Stimulated activated CD8-positive, alpha-beta memory T cell treated with anti-CD3 and anti-CD28 coated beads, Interleukin-4, amount 100 ng/mL, for 1 hour (primary cell): ENCODE measurements at regions not wholly inside any gene's neighbourhood (a gene's known extent, or its start where the extent isn't known, plus 50 kb on each side); places are given as distances from the start of the nearest gene placed in this dataset.
"Not testable (repeated sequence)": the region's sequence is repeated elsewhere in the genome, so short reads cannot be mapped to it uniquely, and the experiment has no call there.

Experiments
- DNase-seq, 2 donors: peaks; one replicate each; pipeline ENCODE4 v3.0.0-alpha.2; 2020; ENCODE audit warnings: low read depth in 2 of 2, low spot score in 1 of 2

GRCh38 chr10:123269675-123270074, 115.5 kb downstream of the BUB3 start:
- no peak for DNase-seq

GRCh38 chr10:123270221-123270620, 116.0 kb downstream of the BUB3 start:
- no peak for DNase-seq

- no peak for DNase-seq
Measured at GRCh38 chr10:123270806-123271205, 116.6 kb downstream of the BUB3 start.

- DNase-seq: no peak
Measured at GRCh38 chr10:123272171-123272570, 118.0 kb downstream of the BUB3 start.

- DNase-seq: no peak
Measured at GRCh38 chr10:123274306-123275135, 120.3 kb downstream of the BUB3 start.

GRCh38 chr10:123275136-123275564, 120.9 kb downstream of the BUB3 start:
- DNase-seq: no peak

GRCh38 chr10:123278445-123278844, 124.2 kb downstream of the BUB3 start:
- no peak for DNase-seq

- not testable (repeated sequence) for DNase-seq
Measured at GRCh38 chr10:123283371-123283770, 129.2 kb downstream of the BUB3 start.

- DNase-seq: no peak
Measured at GRCh38 chr10:123284022-123284421, 129.8 kb downstream of the BUB3 start.

- DNase-seq: no peak
Measured at GRCh38 chr10:123287594-123288247, 133.5 kb downstream of the BUB3 start.

GRCh38 chr10:123289432-123289831, 135.2 kb downstream of the BUB3 start:
- no peak for DNase-seq

GRCh38 chr10:123294109-123294508, 139.9 kb downstream of the BUB3 start:
- no peak for DNase-seq

- DNase-seq: no peak
Measured at GRCh38 chr10:123294886-123295285, 140.7 kb downstream of the BUB3 start.

- DNase-seq: no peak
Measured at GRCh38 chr10:123295644-123296043, 141.4 kb downstream of the BUB3 start.

- no peak for DNase-seq
Measured at GRCh38 chr10:123297175-123297574, 143.0 kb downstream of the BUB3 start.

- DNase-seq: no peak
Measured at GRCh38 chr10:123298583-123298982, 144.4 kb downstream of the BUB3 start.

GRCh38 chr10:123299598-123299997, 145.4 kb downstream of the BUB3 start:
- DNase-seq: no peak

GRCh38 chr10:123301077-123301857, 147.1 kb downstream of the BUB3 start:
- DNase-seq: no peak

GRCh38 chr10:123303581-123304337, 149.6 kb downstream of the BUB3 start:
- DNase-seq: no peak

- DNase-seq: no peak
Measured at GRCh38 chr10:123305671-123306070, 151.5 kb downstream of the BUB3 start.

- DNase-seq: no peak
Measured at GRCh38 chr10:123306290-123306689, 152.1 kb downstream of the BUB3 start.
